HepG2 (cell line): ENCODE measurements at regions not wholly inside any gene's neighbourhood (a gene's known extent, or its start where the extent isn't known, plus 50 kb on each side); places are given as distances from the start of the nearest gene placed in this dataset.

Source experiments
- ATAC-seq: fragments of 200-7000 bp; cut with Tn5 transposase; 3 replicates; pipeline ENCODE4 v1.9.1; 2020; ENCODE audit warnings: mild to moderate bottlenecking, moderate library complexity
- BruUV-seq: library from RNA; stranded (reverse); fragments of 400-500 nt; replicated peaks from 2 replicates; lab custom pipeline; 2021; lab: Mats Ljungman, UMichigan
- CTCF ChIA-PET: fragments of 300-600 bp; formaldehyde crosslinking; extraction: SDS; loops from one replicate; lab custom pipeline; 2021; ENCODE audit warnings: low total read pairs, inconsistent platforms, low intra/inter-chr PET ratio; lab: Yijun Ruan, JAX
- POLR2A ChIA-PET: fragments of 350-600 bp; sonication (Branson Sonifier 250); formaldehyde crosslinking; loops from one replicate; lab custom pipeline; 2020; ENCODE audit warnings: antibody characterized with exemption, inconsistent platforms; lab: Yijun Ruan, JAX
- DNase-seq: peaks from one replicate; pipeline ENCODE4 v3.0.0-alpha.2; 2015; ENCODE audit warnings: low spot score
- FAIRE-seq: peaks from 3 replicates; lab custom pipeline; 2011; peaks lifted over from hg19 to GRCh38; lab: Jason Lieb, UNC
- H2AFZ ChIP-seq: one replicate; pipeline ENCODE4 v1.6.1; 2011; ENCODE audit warnings: low read length, inconsistent platforms
- H3K27ac ChIP-seq: fragments of 300-600 bp; 3 replicates; pipeline ENCODE4 v1.8.0; 2011; ENCODE audit warnings: mixed run types, mild to moderate bottlenecking, mixed read lengths, low read length, inconsistent platforms; ENCODE audit not compliant: insufficient read depth; ENCODE audit errors: extremely low read length
- H3K27me3 ChIP-seq, 2 experiments: fragments of 200-600 bp in 1 of 2; 2 replicates in 1 of 2; 3 replicates in 1 of 2; pipeline versions ENCODE4 v1.6.0 to v1.8.0; 2011; ENCODE audit warnings: low read length in 2 of 2, mild to moderate bottlenecking in 2 of 2, moderate library complexity in 2 of 2, inconsistent platforms in 1 of 2; ENCODE audit not compliant: insufficient read depth in 2 of 2, control insufficient read depth in 1 of 2
- H3K36me3 ChIP-seq, 2 experiments: fragments of 200-600 bp in 1 of 2; replicated peaks in 1 of 2; 2 replicates in 1 of 2; 3 replicates in 1 of 2; pipeline versions ENCODE4 v1.5.1 to v1.8.0; 2011; ENCODE audit warnings: low read length in 2 of 2, inconsistent platforms in 1 of 2; ENCODE audit not compliant: insufficient read depth in 2 of 2, control insufficient read depth in 1 of 2
- H3K4me1 ChIP-seq: 2 replicates; pipeline ENCODE4 v1.5.1; 2012; ENCODE audit warnings: low read length, inconsistent platforms; ENCODE audit not compliant: insufficient read depth
- H3K4me2 ChIP-seq: 2 replicates; pipeline ENCODE4 v1.6.0; 2011; ENCODE audit warnings: low read depth, low read length, inconsistent platforms
- H3K4me3 ChIP-seq, 3 experiments: fragments of 200-600 bp in 1 of 3; sonication (generic), shearing (Covaris generic) in 1 of 3; replicated peaks in 1 of 3; 2 replicates each; pipeline ENCODE4 v1.5.1; 2011 to 2016; ENCODE audit warnings: low read length in 3 of 3, inconsistent platforms in 2 of 3, low read depth in 2 of 3, mild to moderate bottlenecking in 2 of 3, control low read depth in 1 of 3, mixed read lengths in 1 of 3; ENCODE audit not compliant: insufficient read depth in 1 of 3
- H3K79me2 ChIP-seq: one replicate; pipeline ENCODE4 v1.6.1; 2011; ENCODE audit warnings: low read length, inconsistent platforms; ENCODE audit not compliant: insufficient read depth
- H3K9ac ChIP-seq: 2 replicates; pipeline ENCODE4 v1.6.0; 2011; ENCODE audit warnings: mild to moderate bottlenecking, low read depth, low read length, inconsistent platforms; ENCODE audit not compliant: insufficient read depth
- H3K9me3 ChIP-seq: 2 replicates; pipeline ENCODE4 v1.5.1; 2012; ENCODE audit warnings: mild to moderate bottlenecking, low read length
- H4K20me1 ChIP-seq: 2 replicates; pipeline ENCODE4 v1.6.0; 2011; ENCODE audit warnings: inconsistent platforms, mild to moderate bottlenecking, low read length, moderate library complexity; ENCODE audit not compliant: insufficient read depth
- PHB2 ChIP-seq: fragments of 450-650 bp; IDR thresholded peaks from 2 replicates; pipeline ENCODE4 v1.6.1; 2018; ENCODE audit not compliant: partially characterized antibody
- PHF20 ChIP-seq: sonication (generic); formaldehyde crosslinking; IDR thresholded peaks from 2 replicates; pipeline ENCODE4 v1.5.0; 2020; ENCODE audit warnings: mild to moderate bottlenecking, missing genetic modification reagents
- RFX1 ChIP-seq: fragments of 450-650 bp; IDR thresholded peaks from 2 replicates; pipeline ENCODE4 v1.6.1; 2017
- ZBTB43 ChIP-seq: sonication (generic); formaldehyde crosslinking; conservative IDR thresholded peaks from 2 replicates; pipeline ENCODE4 v1.4.0; 2020; ENCODE audit warnings: missing genetic modification reagents
- WGBS: methylation state at CpG from one replicate; pipeline ENCODE4 v1.1.6; 2017; ENCODE audit warnings: low lambda C conversion rate; 5-methylcytosine and 5-hydroxymethylcytosine counted together
- in situ Hi-C: cut with HindIII; loops from 2 replicates; pipeline ENCODE4 v1.10.0; 2017; ENCODE audit warnings: low pct_unique_long_range_greater_than_20kb; ENCODE audit not compliant: extremely low pct_ligation_motif_present
- intact Hi-C: fragments of 100-400 bp; cut with micrococcal nuclease; formaldehyde crosslinking; loops from one replicate; pipeline ENCODE4 v1.10.0; 2022; ENCODE audit not compliant: unreplicated experiment

GRCh38 chr11:114876234-114876633, 197.9 kb downstream of the NXPE2 start:
- BruUV-seq: no TSS peak
- Histone ChIP-seq H4K20me1 (no peaks in the 10 kb centered on the region), H3K27ac (no peak overlapping the region), H3K4me2 (no peak overlapping the region), H3K79me2 (no peaks in the 10 kb centered on the region), H3K4me1 (no peaks in the 10 kb centered on the region), H2AFZ (no peak overlapping the region), H3K36me3 (no peaks in the 10 kb centered on the region), H3K27me3 (peaks cover 1 to 4% of the 10 kb centered on the region in 2 experiments; a peak in 2 of 5 replicates), H3K9me3 (no peaks in the 10 kb centered on the region), H3K9ac (no peak overlapping the region), H3K4me3 (no peak overlapping the region)
- TF ChIP-seq PHB2 (no peak), RFX1 (no peak)
- POLR2A ChIA-PET: no interaction called here
- 0% methylated on average over 5 of the region's 6 CpGs for WGBS
- in situ Hi-C loops (no loop called here), intact Hi-C loops (no loop called here)
- ATAC-seq: no peak
- CTCF ChIA-PET: no interaction called here
- DNase-seq: no peak
- no peak for FAIRE-seq

- no peak for TF ChIP-seq ZBTB43 (CRISPR knock-in tag)
- no peak for TF ChIP-seq PHF20
- TF ChIP-seq, all 625 proteins: peak for 0
- FAIRE-seq: no peak
Measured at GRCh38 chr11:114877976-114878375, 199.6 kb downstream of the NXPE2 start.

More at GRCh38 chr11:114877976-114878375, 199.6 kb downstream of the NXPE2 start:
- Histone ChIP-seq H3K27ac (no peak overlapping the region), H3K4me1 (no peaks in the 10 kb centered on the region), H3K4me2 (no peak overlapping the region), H3K27me3 (peaks cover 1 to 4% of the 10 kb centered on the region in 2 experiments; a peak in 2 of 5 replicates), H3K4me3 (no peak overlapping the region), H3K36me3 (no peaks in the 10 kb centered on the region), H3K9me3 (no peaks in the 10 kb centered on the region), H2AFZ (no peak overlapping the region), H4K20me1 (no peaks in the 10 kb centered on the region), H3K79me2 (no peaks in the 10 kb centered on the region), H3K9ac (no peak overlapping the region)
- DNase-seq (no peak), ATAC-seq (no peak)
- in situ Hi-C loops: no loop called here
- intact Hi-C loops: no loop called here
- POLR2A ChIA-PET: no interaction called here
- no TSS peak for BruUV-seq
- CTCF ChIA-PET: no interaction called here
